Heart left ventricle (tissue), 13 donors: ENCODE measurements at regions not wholly inside any gene's neighbourhood (a gene's known extent, or its start where the extent isn't known, plus 50 kb on each side); places are given as distances from the start of the nearest gene placed in this dataset.

Experiments
- POLR2A ChIP-seq, 2 donors: fragments of 450-650 bp; IDR thresholded peaks; one replicate each; pipeline ENCODE4 v1.6.1; 2017; ENCODE audit warnings: antibody characterized with exemption in 2 of 2, mild to moderate bottlenecking in 2 of 2, moderate library complexity in 2 of 2
- TF ChIP-seq, protein P1 (sequence below), 12 donors: fragments of 200-600 bp; sonication (generic) in 4 of 12; IDR thresholded peaks; one replicate each; pipeline versions ENCODE4 v1.5.0 to v1.8.0; 2018 to 2022; ENCODE audit warnings: antibody characterized with exemption in 12 of 12, mild to moderate bottlenecking in 5 of 12
- donor health status: ischemic (EF 13 %, LVEDD 7.1; RV severe dilation, severe dysfunction).
- donor health status: DM: no; HTN: yes; CAD: no.
- donor health status: DM: no; HTN: no; CAD: no.
- donor health status: ischemic (EF 25% LVEDD 6.9; RV normal size, moderate dysfunction).
- donor health status: ischemic (EF 25% LVEDD 5.7; RV mildly dilated, moderate dysfunction).
- donor health status: ischemic (EF 35%, LVEDD 5.7; RV mildly dilated, moderate dysfunction).
- donor health status: nonischemic (EF 11% LVEDD 7.7; RV severe dilation, severe dysfunction).
- donor health status: DM: yes; HTN: yes; CAD: no.
- donor health status: PGD.
- donor health status: ischemic (EF 29% LVEDD 5.4; RV normal size, mild dysfunction).
- donor health status: nonischemic (EF 23%, LVEDD 6.1; RV moderate dilation, normal function).

DNA sequence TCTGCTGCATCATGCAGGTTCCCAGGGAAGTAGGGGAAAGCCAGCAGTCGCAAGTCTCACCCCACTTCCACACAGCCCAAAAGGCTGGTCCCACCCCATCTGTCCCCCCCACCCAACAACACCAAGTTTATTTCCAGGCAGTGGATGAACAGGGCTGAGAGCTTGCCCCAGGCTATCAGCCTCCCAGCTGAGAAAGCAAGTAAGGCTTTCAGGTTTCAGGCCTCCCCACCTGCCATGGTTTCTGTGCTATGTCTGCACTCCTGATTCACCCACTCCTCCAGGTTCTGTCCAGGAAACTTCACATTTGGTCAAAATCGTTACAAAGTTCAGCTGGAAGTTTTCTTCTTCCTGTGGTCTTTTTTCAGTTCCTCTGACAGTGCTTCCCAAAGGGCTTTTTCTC lies 97.5 kb upstream of the HS3ST3A1 start:
- TF ChIP-seq, protein P1, sequence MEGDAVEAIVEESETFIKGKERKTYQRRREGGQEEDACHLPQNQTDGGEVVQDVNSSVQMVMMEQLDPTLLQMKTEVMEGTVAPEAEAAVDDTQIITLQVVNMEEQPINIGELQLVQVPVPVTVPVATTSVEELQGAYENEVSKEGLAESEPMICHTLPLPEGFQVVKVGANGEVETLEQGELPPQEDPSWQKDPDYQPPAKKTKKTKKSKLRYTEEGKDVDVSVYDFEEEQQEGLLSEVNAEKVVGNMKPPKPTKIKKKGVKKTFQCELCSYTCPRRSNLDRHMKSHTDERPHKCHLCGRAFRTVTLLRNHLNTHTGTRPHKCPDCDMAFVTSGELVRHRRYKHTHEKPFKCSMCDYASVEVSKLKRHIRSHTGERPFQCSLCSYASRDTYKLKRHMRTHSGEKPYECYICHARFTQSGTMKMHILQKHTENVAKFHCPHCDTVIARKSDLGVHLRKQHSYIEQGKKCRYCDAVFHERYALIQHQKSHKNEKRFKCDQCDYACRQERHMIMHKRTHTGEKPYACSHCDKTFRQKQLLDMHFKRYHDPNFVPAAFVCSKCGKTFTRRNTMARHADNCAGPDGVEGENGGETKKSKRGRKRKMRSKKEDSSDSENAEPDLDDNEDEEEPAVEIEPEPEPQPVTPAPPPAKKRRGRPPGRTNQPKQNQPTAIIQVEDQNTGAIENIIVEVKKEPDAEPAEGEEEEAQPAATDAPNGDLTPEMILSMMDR (IDR thresholded peaks at IDR 0.05): no peak
- TF ChIP-seq POLR2A (IDR thresholded peaks at IDR 0.05): no peak
